Thyroid gland (tissue), 4 donors: ENCODE measurements at regions not wholly inside any gene's neighbourhood (a gene's known extent, or its start where the extent isn't known, plus 50 kb on each side); places are given as distances from the start of the nearest gene placed in this dataset.

Experiments used
- DNase-seq, 2 donors: peaks; one replicate each; pipeline ENCODE4 v3.0.0-alpha.2; 2019
- H3K27ac ChIP-seq, 3 donors: fragments of 200-600 bp; sonication (generic); 1 replicate in 2 of 3; 2 replicates in 1 of 3; pipeline ENCODE4 v1.5.1; 2016 to 2019; ENCODE audit warnings: mild to moderate bottlenecking in 1 of 3, moderate library complexity in 1 of 3
- H3K27me3 ChIP-seq: fragments of 200-600 bp; sonication (generic); one replicate; pipeline ENCODE4 v1.5.1; 2019
- H3K36me3 ChIP-seq, 2 donors: fragments of 200-600 bp; sonication (generic); one replicate each; pipeline ENCODE4 v1.5.1; 2016 to 2019
- H3K4me1 ChIP-seq, 2 donors: fragments of 200-600 bp; sonication (generic); one replicate each; pipeline ENCODE4 v1.5.1; 2017 to 2019
- H3K4me3 ChIP-seq, 3 donors: fragments of 200-600 bp; sonication (generic); replicated peaks in 1 of 3; 1 replicate in 2 of 3; 2 replicates in 1 of 3; pipeline ENCODE4 v1.5.1; 2016; ENCODE audit warnings: mild to moderate bottlenecking in 1 of 3
- H3K9me3 ChIP-seq: fragments of 200-600 bp; sonication (generic); one replicate; pipeline ENCODE4 v1.5.1; 2017
- CTCF ChIP-seq, 6 experiments: fragments of 200-600 bp in 3 of 6; fragments of 450-650 bp in 3 of 6; sonication (generic) in 3 of 6; IDR thresholded peaks; one replicate each; pipeline ENCODE4 v1.5.1; 2016 to 2019; ENCODE audit warnings: antibody characterized with exemption in 6 of 6, mild to moderate bottlenecking in 2 of 6, inconsistent platforms in 1 of 6, moderate library complexity in 1 of 6
- POLR2A ChIP-seq, 2 donors: fragments of 450-650 bp; IDR thresholded peaks; one replicate each; pipeline ENCODE4 v1.6.1; 2017; ENCODE audit warnings: antibody characterized with exemption in 2 of 2, mild to moderate bottlenecking in 2 of 2, moderate library complexity in 1 of 2
- WGBS, 2 donors: methylation state at CpG; one replicate each; pipeline ENCODE4 v1.1.5; 2017; 5-methylcytosine and 5-hydroxymethylcytosine counted together
- intact Hi-C: fragments of 100-400 bp; cut with DNase I; formaldehyde crosslinking; loops from one replicate; pipeline ENCODE4 v1.15.1; 2023

DNA sequence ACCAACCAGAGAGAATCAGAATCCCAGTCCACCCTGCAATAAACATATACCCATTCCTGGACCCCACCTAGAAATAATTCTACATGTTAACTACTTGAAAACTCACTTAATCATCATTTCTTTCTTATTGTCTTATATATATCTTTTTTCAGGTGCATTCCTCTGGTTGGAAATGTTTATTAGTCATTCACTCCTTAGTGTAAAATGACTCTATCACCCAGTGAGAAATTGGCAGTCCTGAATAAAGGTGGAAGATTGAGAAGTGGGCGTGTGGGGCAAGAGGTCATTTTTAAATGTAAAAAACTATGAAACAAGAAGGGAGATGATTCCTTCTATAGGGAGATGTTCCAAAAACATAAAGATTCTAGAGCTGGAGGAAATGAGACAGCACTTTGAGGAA, 101.2 kb upstream of the MBNL2 start:
- DNase-seq: no peak
- 98 to 99% methylated on average over 1 of the region's 1 CpG for WGBS, 2 donors
- Histone ChIP-seq H3K9me3 (no peaks in the 10 kb centered on the region), H3K4me3 (no peak overlapping the region), H3K36me3 (no peaks in the 10 kb centered on the region), H3K27me3 (no peaks in the 10 kb centered on the region), H3K4me1 (peaks cover 24 to 49% of the 10 kb centered on the region in 2 donors), H3K27ac (no peak overlapping the region)
- TF ChIP-seq CTCF (IDR thresholded peaks at IDR 0.05): no peak
- no peak for TF ChIP-seq POLR2A (IDR thresholded peaks at IDR 0.05)
- intact Hi-C loops: no loop called here

DNA sequence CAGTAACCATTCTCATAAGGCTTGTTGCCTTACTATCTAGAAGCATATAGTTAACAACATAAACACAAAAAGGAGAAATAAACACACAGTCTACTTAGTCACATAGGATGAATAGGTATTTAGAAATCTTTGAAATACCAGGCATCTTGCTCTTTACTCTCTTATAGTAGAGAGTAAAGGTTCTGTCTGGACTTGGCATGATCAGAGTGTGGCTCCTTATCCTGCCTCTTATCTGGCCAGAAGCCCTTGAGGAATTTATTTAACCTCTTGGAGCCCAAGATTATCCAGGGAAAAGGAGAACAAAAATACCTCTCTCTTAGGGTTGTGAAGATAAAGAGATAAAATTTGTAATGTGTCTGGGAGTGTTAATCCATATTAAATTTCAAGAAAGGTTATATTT, 100.2 kb upstream of the MBNL2 start:
- Histone ChIP-seq H3K4me1 (peaks cover 22 to 46% of the 10 kb centered on the region in 2 donors), H3K27ac (no peak overlapping the region), H3K9me3 (no peaks in the 10 kb centered on the region), H3K36me3 (no peaks in the 10 kb centered on the region), H3K4me3 (no peak overlapping the region), H3K27me3 (no peaks in the 10 kb centered on the region)
- TF ChIP-seq CTCF (IDR thresholded peaks at IDR 0.05): no peak
- no peak for TF ChIP-seq POLR2A (IDR thresholded peaks at IDR 0.05)
- DNase-seq: no peak
- intact Hi-C loops: no loop called here

GRCh38 chr13:97122381-97122996, 99.6 kb upstream of the MBNL2 start:
- intact Hi-C loops: no loop called here
- H3K27me3 ChIP-seq: no peaks in the 10 kb centered on the region
- TF ChIP-seq POLR2A (IDR thresholded peaks at IDR 0.05) (no peak), CTCF (IDR thresholded peaks at IDR 0.05) (no peak)
- no peaks in the 10 kb centered on the region for H3K9me3 ChIP-seq
- no peak overlapping the region for H3K4me3 ChIP-seq
- 69 to 87% methylated on average over 4 of the region's 4 CpGs for WGBS, 2 donors
- H3K4me1 ChIP-seq: peaks cover 21 to 42% of the 10 kb centered on the region in 2 donors
- H3K36me3 ChIP-seq: no peaks in the 10 kb centered on the region
- no peak for DNase-seq
- no peak overlapping the region for H3K27ac ChIP-seq

- intact Hi-C loops: no loop called here
- H3K4me3 ChIP-seq: no peak overlapping the region
- peaks cover 21 to 40% of the 10 kb centered on the region in 2 donors for H3K4me1 ChIP-seq
- peak overlapping the region in 1 of 3 donors; percentile 41 for H3K27ac ChIP-seq
- DNase-seq: no peak
- no peaks in the 10 kb centered on the region for H3K9me3 ChIP-seq
- no peaks in the 10 kb centered on the region for H3K36me3 ChIP-seq
- TF ChIP-seq CTCF (IDR thresholded peaks at IDR 0.05): no peak
- TF ChIP-seq POLR2A (IDR thresholded peaks at IDR 0.05): no peak
- 90 to 94% methylated on average over 4 of the region's 4 CpGs for WGBS, 2 donors
- no peaks in the 10 kb centered on the region for H3K27me3 ChIP-seq
Measured at GRCh38 chr13:97124206-97124605, 97.9 kb upstream of the MBNL2 start.

- no peaks in the 10 kb centered on the region for H3K36me3 ChIP-seq
- intact Hi-C loops: no loop called here
- TF ChIP-seq POLR2A (IDR thresholded peaks at IDR 0.05): no peak
- peak in 3 of 6 experiments; percentile 12 to 22 (median 13) for TF ChIP-seq CTCF (IDR thresholded peaks at IDR 0.05)
- peak; percentile 42 to 65 for DNase-seq
- H3K27ac ChIP-seq: peak overlapping the region in 2 of 3 donors; percentile 33 to 41
- no peaks in the 10 kb centered on the region for H3K27me3 ChIP-seq
- 18 to 23% methylated on average over 9 of the region's 9 CpGs for WGBS, 2 donors
- H3K4me3 ChIP-seq: no peak overlapping the region
- H3K4me1 ChIP-seq: peaks cover 21 to 40% of the 10 kb centered on the region in 2 donors
- no peaks in the 10 kb centered on the region for H3K9me3 ChIP-seq
Measured at GRCh38 chr13:97124915-97125809, 97.0 kb upstream of the MBNL2 start.
